K562 (cell line): ENCODE measurements at regions not wholly inside any gene's neighbourhood (a gene's known extent, or its start where the extent isn't known, plus 50 kb on each side); places are given as distances from the start of the nearest gene placed in this dataset.

ENCODE experiments used
- ATAC-seq: fragments of 200-7000 bp; cut with Tn5 transposase; 3 replicates; pipeline ENCODE4 v1.9.1; 2020; ENCODE audit warnings: moderate library complexity
- BruUV-seq: library from RNA; stranded (reverse); fragments of 400-500 nt; replicated peaks from 2 replicates; lab custom pipeline; 2021; lab: Mats Ljungman, UMichigan
- CTCF ChIA-PET: fragments of 300-600 bp; formaldehyde crosslinking; extraction: SDS; loops from one replicate; lab custom pipeline; 2021; ENCODE audit warnings: low intra/inter-chr PET ratio; lab: Yijun Ruan, JAX
- POLR2A ChIA-PET: fragments of 300-600, 350-650 bp; sonication (Branson Sonifier 250); formaldehyde crosslinking; extraction: SDS; loops from one replicate; lab custom pipeline; 2021; ENCODE audit warnings: antibody characterized with exemption, inconsistent platforms; lab: Yijun Ruan, JAX
- DNase-seq, 4 experiments: peaks; one replicate each; pipeline versions ENCODE4 v3.0.0 to v3.0.0-alpha.2; 2011 to 2018; ENCODE audit warnings: low spot score in 3 of 4, mixed read lengths in 3 of 4; ENCODE audit errors: extremely low read depth in 1 of 4
- FAIRE-seq: peaks from 2 replicates; lab custom pipeline; 2011; peaks lifted over from hg19 to GRCh38; lab: Jason Lieb, UNC
- H2AFZ ChIP-seq: 2 replicates; pipeline ENCODE4 v1.6.0; 2011; ENCODE audit warnings: low read depth, low read length, control low read depth, inconsistent platforms
- H3K27ac ChIP-seq: fragments of 200-600 bp; 3 replicates; pipeline ENCODE4 v1.8.0; 2011; ENCODE audit warnings: low read depth, mild to moderate bottlenecking, control low read depth, inconsistent platforms, low read length, moderate library complexity, mixed read lengths; ENCODE audit errors: extremely low read depth
- H3K27me3 ChIP-seq, 2 experiments: fragments of 300-600 bp in 1 of 2; 2 replicates in 1 of 2; 3 replicates in 1 of 2; pipeline versions ENCODE4 v1.6.0 to v1.8.0; 2011; ENCODE audit warnings: inconsistent platforms in 2 of 2, low read length in 2 of 2, mild to moderate bottlenecking in 1 of 2, mixed read lengths in 1 of 2, moderate library complexity in 1 of 2; ENCODE audit not compliant: control insufficient read depth in 2 of 2, insufficient read depth in 2 of 2
- H3K36me3 ChIP-seq: fragments of 300-600 bp; 3 replicates; pipeline ENCODE4 v1.8.0; 2011; ENCODE audit warnings: mild to moderate bottlenecking, low read length, inconsistent platforms; ENCODE audit not compliant: control insufficient read depth, insufficient read depth
- H3K4me1 ChIP-seq, 2 experiments: fragments of 200-600 bp in 1 of 2; replicated peaks in 1 of 2; 2 replicates in 1 of 2; 3 replicates in 1 of 2; pipeline versions ENCODE4 v1.5.1 to v1.8.0; 2011; ENCODE audit warnings: inconsistent platforms in 2 of 2, low read length in 2 of 2, mild to moderate bottlenecking in 1 of 2, mixed read lengths in 1 of 2, moderate library complexity in 1 of 2; ENCODE audit not compliant: control insufficient read depth in 2 of 2, insufficient read depth in 2 of 2
- H3K4me2 ChIP-seq: 2 replicates; pipeline ENCODE4 v1.6.1; 2011; ENCODE audit warnings: low read length, control low read depth, inconsistent platforms, mixed read lengths; ENCODE audit not compliant: insufficient read depth
- H3K4me3 ChIP-seq: fragments of 200-600 bp; sonication (generic), shearing (Covaris generic); 2 replicates; pipeline ENCODE4 v1.5.1; 2016; ENCODE audit warnings: control low read depth, inconsistent platforms
- H3K79me2 ChIP-seq: fragments of 200-600 bp; 3 replicates; pipeline ENCODE4 v1.8.0; 2011; ENCODE audit warnings: low read length, inconsistent platforms; ENCODE audit not compliant: control insufficient read depth, insufficient read depth
- H3K9ac ChIP-seq, 2 experiments: 2 replicates each; pipeline versions ENCODE4 v1.6.0 to v1.6.1; 2011; ENCODE audit warnings: low read depth in 2 of 2, low read length in 2 of 2, control low read depth in 1 of 2, inconsistent platforms in 1 of 2, mild to moderate bottlenecking in 1 of 2, mixed read lengths in 1 of 2; ENCODE audit not compliant: insufficient read depth in 1 of 2
- H3K9me1 ChIP-seq: one replicate; pipeline ENCODE4 v1.6.0; 2011; ENCODE audit warnings: inconsistent platforms, mild to moderate bottlenecking, low read length, moderate library complexity; ENCODE audit not compliant: control insufficient read depth, insufficient read depth
- H3K9me3 ChIP-seq: replicated peaks from 2 replicates; pipeline ENCODE4 v1.5.1; 2011; ENCODE audit warnings: low read depth, low read length, inconsistent platforms; ENCODE audit not compliant: control insufficient read depth, insufficient read depth
- H4K20me1 ChIP-seq: replicated peaks from 2 replicates; pipeline ENCODE4 v1.6.1; 2011; ENCODE audit warnings: low read length, inconsistent platforms, mixed read lengths; ENCODE audit not compliant: control insufficient read depth, insufficient read depth
- ADNP ChIP-seq: fragments of 200-800 bp; sonication (Bioruptor generic); IDR thresholded peaks from 2 replicates; pipeline ENCODE4 v1.6.1; 2016; ENCODE audit warnings: missing genetic modification characterization, missing compliant biosample characterization
- ARHGAP35 ChIP-seq: fragments of 450-650 bp; IDR thresholded peaks from 2 replicates; pipeline ENCODE4 v1.6.1; 2018; ENCODE audit not compliant: partially characterized antibody
- BDP1 ChIP-seq: IDR thresholded peaks from 3 replicates; pipeline ENCODE4 v1.6.1; 2011; ENCODE audit not compliant: insufficient read length, insufficient read depth
- CREBBP ChIP-seq: IDR thresholded peaks from one replicate; pipeline ENCODE4 v1.6.1; 2012; ENCODE audit warnings: low read depth, mild to moderate bottlenecking, control low read depth, inconsistent platforms, low read length
- DACH1 ChIP-seq: fragments of 450-650 bp; IDR thresholded peaks from 2 replicates; pipeline ENCODE4 v1.6.1; 2018; ENCODE audit not compliant: partially characterized antibody
- ELF4 ChIP-seq: fragments of 450-650 bp; formaldehyde crosslinking; IDR thresholded peaks from 2 replicates; pipeline ENCODE4 v1.4.0; 2022; ENCODE audit warnings: missing genetic modification characterization
- EP400 ChIP-seq: fragments of 450-650 bp; IDR thresholded peaks from 2 replicates; pipeline ENCODE4 v1.6.1; 2017; ENCODE audit warnings: antibody characterized with exemption, mild to moderate bottlenecking, moderate library complexity
- GATAD2B ChIP-seq: fragments of 450-650 bp; IDR thresholded peaks from 2 replicates; pipeline ENCODE4 v1.6.1; 2017; ENCODE audit warnings: mild to moderate bottlenecking, borderline replicate concordance
- KDM4B ChIP-seq, 2 experiments: fragments of 450-650 bp in 1 of 2; sonication (generic) in 1 of 2; IDR thresholded peaks; 2 replicates each; pipeline ENCODE4 v1.6.1; 2016 to 2017; ENCODE audit warnings: borderline replicate concordance in 2 of 2, antibody characterized with exemption in 1 of 2, low read depth in 1 of 2, mild to moderate bottlenecking in 1 of 2
- KLF13 ChIP-seq: fragments of 450-650 bp; IDR thresholded peaks from 2 replicates; pipeline ENCODE4 v1.6.1; 2016; ENCODE audit warnings: missing genetic modification characterization, low read depth, mild to moderate bottlenecking, missing compliant biosample characterization, moderate library complexity, borderline replicate concordance
- MCM5 ChIP-seq: fragments of 450-650 bp; IDR thresholded peaks from 2 replicates; pipeline ENCODE4 v1.6.1; 2016; ENCODE audit warnings: low read depth
- PRMT5 ChIP-seq: sonication (generic); formaldehyde crosslinking; IDR thresholded peaks from 2 replicates; pipeline ENCODE4 v1.5.0; 2020; ENCODE audit warnings: missing genetic modification reagents
- SRF ChIP-seq, 2 experiments: fragments of 250-450, 450-650 bp in 1 of 2; sonication (Bioruptor Pico) in 1 of 2; sonication (generic) in 1 of 2; formaldehyde crosslinking; IDR thresholded peaks; 2 replicates each; pipeline versions ENCODE4 v1.5.0 to v1.5.1; 2020 to 2022; ENCODE audit warnings: mild to moderate bottlenecking in 1 of 2, missing genetic modification reagents in 1 of 2
- SUPT5H ChIP-seq: fragments of 450-650 bp; IDR thresholded peaks from 2 replicates; pipeline ENCODE4 v1.6.1; 2016
- ZNF274 ChIP-seq: IDR thresholded peaks from 2 replicates; pipeline ENCODE4 v1.6.1; 2011; ENCODE audit warnings: low read depth, mild to moderate bottlenecking, low read length, moderate library complexity, borderline replicate concordance
- WGBS: fragments of 100-300 bp; shearing (Covaris generic); methylation state at CpG from one replicate; pipeline ENCODE4 v1.1.6; 2016; ENCODE audit warnings: low coverage, mixed read lengths; ENCODE audit not compliant: insufficient coverage; ENCODE audit errors: missing lambda C conversion rate; 5-methylcytosine and 5-hydroxymethylcytosine counted together
- in situ Hi-C: fragments of 300-500 bp; cut with MboI; formaldehyde crosslinking; loops from 4 replicates; pipeline ENCODE4 v1.15.0; 2018; ENCODE audit warnings: inconsistent platforms, mixed read lengths
- intact Hi-C: fragments of 100-400 bp; cut with micrococcal nuclease; formaldehyde crosslinking; loops from 2 replicates; pipeline ENCODE4 v1.14.2; 2022
- TF ChIP-seq, protein P1 (sequence below), 2 experiments: fragments of 450-650 bp in 1 of 2; sonication (generic) in 1 of 2; formaldehyde crosslinking; conservative IDR thresholded peaks; 2 replicates each; pipeline versions ENCODE4 v1.4.0 to v1.8.1; 2020 to 2022; ENCODE audit warnings: mild to moderate bottlenecking in 1 of 2, missing genetic modification reagents in 1 of 2

DNA sequence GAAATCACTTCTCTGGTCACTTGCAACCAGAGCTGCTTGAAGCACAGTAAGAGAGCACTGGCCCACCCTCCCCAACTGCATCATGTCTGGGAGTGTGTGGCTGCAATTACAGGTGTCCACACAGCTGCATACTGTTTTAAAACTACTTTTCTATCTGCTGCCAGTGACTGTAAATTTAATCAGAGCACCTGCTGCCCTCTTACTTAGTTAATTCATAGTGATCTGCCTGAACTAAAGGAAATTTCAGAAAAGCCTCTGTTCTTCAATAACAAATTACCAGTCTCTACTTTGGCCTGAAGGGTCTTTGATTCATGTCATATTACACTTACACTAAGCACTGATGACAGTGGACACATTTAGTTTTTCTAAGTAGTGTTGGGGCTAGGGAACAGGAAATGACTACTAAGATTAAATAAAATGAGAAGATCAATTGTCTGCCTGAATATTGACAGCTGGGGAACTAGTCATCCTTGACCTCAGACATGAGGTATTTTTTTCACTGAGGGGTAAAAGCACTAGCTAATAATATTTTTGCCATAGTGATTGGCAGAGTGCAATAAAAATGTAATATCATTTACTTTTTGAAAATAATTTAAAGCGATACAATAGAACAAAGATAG is 788.9 kb upstream of the GRAMD2B start:
- CTCF ChIA-PET, result no interaction called here
- Histone ChIP-seq H3K9me1 (no peaks in the 10 kb centered on the region), H3K9me3 (no peaks in the 10 kb centered on the region; the same call in 1 of the 2 replicates), H3K36me3 (no peaks in the 10 kb centered on the region), H3K27ac (no peak overlapping the region), H3K4me2 (no peak overlapping the region), H3K27me3 (no peaks in the 10 kb centered on the region), H2AFZ (no peak overlapping the region), H3K4me3 (no peak overlapping the region), H3K79me2 (no peaks in the 10 kb centered on the region), H3K4me1 (no peaks in the 10 kb centered on the region), H4K20me1 (no peaks in the 10 kb centered on the region), H3K9ac (no peak overlapping the region)
- FAIRE-seq (no peak), ATAC-seq (no peak), DNase-seq (no peak)
- BruUV-seq, result no TSS peak
- WGBS, result 0% methylated on average over 1 of the region's 1 CpG
- in situ Hi-C loops (no loop called here), intact Hi-C loops (no loop called here)
- POLR2A ChIA-PET, result no interaction called here
- no peak for TF ChIP-seq BDP1
- no peak for TF ChIP-seq DACH1
- no peak for TF ChIP-seq ADNP (tag)
- no peak for TF ChIP-seq GATAD2B
- no peak for TF ChIP-seq PRMT5 (CRISPR knock-in tag)
- no peak for TF ChIP-seq CREBBP
- TF ChIP-seq SRF (CRISPR knock-in tag; IDR thresholded peaks at IDR 0.05), result no peak
- no peak for TF ChIP-seq ARHGAP35
- TF ChIP-seq, protein P1, sequence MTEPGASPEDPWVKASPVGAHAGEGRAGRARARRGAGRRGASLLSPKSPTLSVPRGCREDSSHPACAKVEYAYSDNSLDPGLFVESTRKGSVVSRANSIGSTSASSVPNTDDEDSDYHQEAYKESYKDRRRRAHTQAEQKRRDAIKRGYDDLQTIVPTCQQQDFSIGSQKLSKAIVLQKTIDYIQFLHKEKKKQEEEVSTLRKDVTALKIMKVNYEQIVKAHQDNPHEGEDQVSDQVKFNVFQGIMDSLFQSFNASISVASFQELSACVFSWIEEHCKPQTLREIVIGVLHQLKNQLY (CRISPR knock-in tag; conservative IDR thresholded peaks at IDR 0.05), result no peak
- no peak for TF ChIP-seq EP400
- TF ChIP-seq KLF13 (tag), result no peak
- TF ChIP-seq SUPT5H, result no peak
- TF ChIP-seq MCM5, result no peak
- no peak for TF ChIP-seq ELF4
- no peak for TF ChIP-seq KDM4B (IDR thresholded peaks at IDR 0.05; ENCODE audit: borderline replicate concordance in 2 of 2, low read depth in 1 of 2)
- TF ChIP-seq ZNF274, result no peak
